GM21528 (cell line): ENCODE measurements at regions not wholly inside any gene's neighbourhood (a gene's known extent, or its start where the extent isn't known, plus 50 kb on each side); places are given as distances from the start of the nearest gene placed in this dataset.
"Not testable (repeated sequence)": the region's sequence is repeated elsewhere in the genome, so short reads cannot be mapped to it uniquely, and the experiment has no call there.

ENCODE experiments used
- ATAC-seq: cut with Tn5 transposase; IDR thresholded peaks from one replicate; pipeline ENCODE4 v1.9.1; 2021; ENCODE audit warnings: mild to moderate bottlenecking, moderate library complexity; ENCODE audit not compliant: unreplicated experiment, low FRiP score

DNA sequence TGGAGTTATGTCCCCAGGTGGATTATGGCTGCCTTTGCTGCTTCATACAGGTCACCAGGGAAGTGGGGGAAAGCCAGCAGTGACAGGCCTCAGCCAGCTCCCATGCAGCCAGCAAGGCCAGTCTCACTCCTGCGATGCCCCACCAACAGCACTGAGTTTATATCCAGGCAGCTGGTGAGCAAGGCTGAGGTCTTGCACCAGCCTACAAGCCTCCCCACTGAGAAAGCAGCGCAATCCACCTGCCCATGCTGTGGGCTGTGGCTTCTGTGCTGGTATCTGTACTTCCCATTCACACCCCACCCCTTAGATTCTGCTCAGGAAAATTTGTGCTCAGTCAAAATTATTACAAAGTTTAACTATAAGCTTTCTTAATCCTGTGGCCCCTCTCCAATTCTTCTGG lies 153.5 kb downstream of the HHIP start:
- ATAC-seq, result no peak

GRCh38 chr4:144801731-144802130 lies 155.8 kb downstream of the HHIP start:
- no peak for ATAC-seq

- ATAC-seq, result no peak
Observed at GRCh38 chr4:144808034-144808433, 162.1 kb downstream of the HHIP start.

GRCh38 chr4:144809056-144809640 lies 163.2 kb downstream of the HHIP start:
- no peak for ATAC-seq

- ATAC-seq, result no peak
Observed at GRCh38 chr4:144816668-144817067, 170.7 kb downstream of the HHIP start.

GRCh38 chr4:144817081-144817480 lies 171.1 kb downstream of the HHIP start:
- ATAC-seq, result no peak

DNA sequence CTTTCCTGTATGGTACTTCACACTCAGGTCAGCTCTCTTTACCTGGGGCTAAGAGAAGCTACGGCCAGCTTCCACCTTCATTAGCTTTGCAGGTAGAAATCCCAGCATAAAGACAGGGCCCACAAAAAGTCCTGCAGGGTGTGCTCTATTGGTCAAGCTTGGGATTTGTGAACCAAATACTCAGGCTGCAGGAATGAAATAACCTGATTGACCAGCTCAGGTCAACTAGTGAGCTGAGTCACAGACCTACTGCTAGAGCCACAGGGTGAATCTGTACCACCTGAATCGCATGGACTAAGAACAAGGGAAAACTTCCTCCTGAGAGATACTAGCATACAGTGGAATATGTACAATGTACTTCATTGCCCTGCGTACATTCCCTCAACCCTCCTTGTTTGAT lies 172.2 kb downstream of the HHIP start:
- no peak for ATAC-seq

GRCh38 chr4:144819591-144819990 lies 173.6 kb downstream of the HHIP start:
- ATAC-seq, result no peak

- no peak for ATAC-seq
Observed at GRCh38 chr4:144820011-144820727, 174.2 kb downstream of the HHIP start.

- no peak for ATAC-seq
Observed at GRCh38 chr4:144820728-144821085, 174.8 kb downstream of the HHIP start.

- ATAC-seq, result no peak
Observed at GRCh38 chr4:144831971-144832370, 186.0 kb downstream of the HHIP start.

GRCh38 chr4:144845411-144845810 lies 199.5 kb downstream of the HHIP start:
- no peak for ATAC-seq

- ATAC-seq, result no peak
Observed at GRCh38 chr4:144851948-144852347, 206.0 kb downstream of the HHIP start.

DNA sequence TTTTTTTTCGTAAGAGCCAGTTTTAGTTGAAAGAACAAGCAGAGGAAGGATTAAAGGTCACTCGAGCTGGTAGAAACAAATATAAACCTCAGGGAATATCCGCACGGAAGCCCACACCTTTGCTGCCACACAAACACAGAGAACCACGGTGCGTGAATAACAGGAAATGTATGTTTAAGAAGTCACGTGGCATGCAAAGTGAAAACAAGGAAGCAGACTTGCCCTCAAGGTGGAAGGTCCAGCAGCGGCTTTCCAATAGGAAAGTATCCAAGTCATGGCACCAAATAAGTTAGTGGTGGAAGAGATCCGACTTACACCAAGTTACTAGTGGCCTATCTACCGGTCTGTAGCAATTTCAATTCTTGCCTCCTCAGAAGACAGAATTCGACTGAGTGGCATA lies 215.5 kb downstream of the HHIP start:
- no peak for ATAC-seq

DNA sequence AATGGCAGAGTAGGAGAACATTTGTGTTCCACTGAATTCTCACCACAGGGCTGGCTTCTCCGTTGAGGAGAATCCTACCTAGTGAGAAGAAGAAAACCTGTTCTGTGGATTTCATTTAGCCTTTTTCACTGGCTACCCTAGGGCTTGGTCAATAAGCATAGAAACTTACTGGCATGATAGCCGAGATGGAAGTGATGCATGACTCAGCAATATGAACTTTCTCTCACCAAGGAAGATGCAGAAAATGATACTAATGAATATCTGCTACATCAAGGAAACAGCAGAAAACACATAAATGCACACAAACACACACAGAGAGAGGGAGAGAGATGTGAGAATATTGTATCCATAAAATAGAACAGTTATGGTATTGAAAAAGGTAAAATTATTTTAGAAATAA lies 216.3 kb downstream of the HHIP start:
- no peak for ATAC-seq

DNA sequence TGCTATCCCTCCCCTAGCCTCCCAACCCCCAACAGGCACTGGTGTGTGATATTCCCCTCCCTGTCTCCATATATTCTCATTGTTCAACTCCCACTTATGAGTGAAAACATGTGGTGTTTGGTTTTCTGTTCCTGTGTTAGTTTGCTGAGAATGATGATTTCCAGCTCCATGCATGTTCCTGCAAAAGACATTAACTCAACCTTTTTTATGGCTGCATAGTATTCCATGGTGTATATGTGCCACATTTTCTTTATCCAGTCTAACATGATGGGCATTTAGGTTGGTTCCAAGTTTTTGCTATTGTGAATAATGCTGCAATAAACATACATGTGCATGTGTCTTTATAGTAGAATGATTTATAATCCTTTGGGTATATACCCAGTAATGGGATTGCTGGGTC lies 218.9 kb downstream of the HHIP start:
- ATAC-seq, result not testable (repeated sequence)

DNA sequence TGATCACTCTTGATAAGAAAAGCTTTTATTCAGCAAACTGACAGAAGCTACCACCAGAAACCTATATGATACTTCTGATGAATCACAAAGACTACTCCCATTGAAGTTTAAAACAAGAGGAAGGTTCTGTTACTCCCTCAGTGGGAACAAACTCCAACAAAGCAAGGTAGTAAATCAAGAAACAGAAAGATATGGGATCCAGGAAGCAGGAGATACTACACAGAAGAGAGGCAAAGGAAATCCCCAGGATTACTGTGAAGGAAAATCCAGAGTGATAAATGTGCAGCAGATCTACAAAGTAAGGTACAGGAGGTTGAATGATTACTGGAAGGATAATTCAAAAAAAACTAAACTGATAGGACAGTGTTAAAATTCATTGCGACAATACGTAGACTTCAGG lies 222.4 kb downstream of the HHIP start:
- no peak for ATAC-seq

GRCh38 chr4:144872508-144873225 lies 225.3 kb downstream of the ANAPC10 start:
- ATAC-seq, result no peak

GRCh38 chr4:144873226-144873990 lies 224.6 kb downstream of the ANAPC10 start:
- ATAC-seq, result no peak

GRCh38 chr4:144894573-144894972 lies 203.4 kb downstream of the ANAPC10 start:
- no peak for ATAC-seq

DNA sequence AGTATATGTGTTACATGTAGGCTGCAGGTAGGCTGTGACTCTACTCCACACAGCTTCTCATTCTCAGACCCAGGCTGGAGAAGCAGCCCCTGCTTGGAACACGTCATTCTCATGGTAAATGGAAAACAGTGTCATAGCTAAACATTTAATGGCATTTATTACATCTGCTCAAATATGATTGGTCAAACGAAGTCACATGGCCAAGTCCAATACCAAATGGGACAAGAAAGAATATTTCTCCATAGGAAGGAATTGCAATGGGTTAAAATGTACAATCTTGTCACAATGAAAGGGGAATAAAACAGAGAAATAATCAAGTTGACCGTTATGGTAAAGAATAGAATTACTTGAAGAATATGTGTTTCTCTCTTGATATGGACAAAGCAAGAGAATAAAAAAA lies 198.6 kb downstream of the ANAPC10 start:
- no peak for ATAC-seq
